ENCODE measurements at regions not wholly inside any gene's neighbourhood (a gene's known extent, or its start where the extent isn't known, plus 50 kb on each side); places are given as distances from the start of the nearest gene placed in this dataset.

DNA sequence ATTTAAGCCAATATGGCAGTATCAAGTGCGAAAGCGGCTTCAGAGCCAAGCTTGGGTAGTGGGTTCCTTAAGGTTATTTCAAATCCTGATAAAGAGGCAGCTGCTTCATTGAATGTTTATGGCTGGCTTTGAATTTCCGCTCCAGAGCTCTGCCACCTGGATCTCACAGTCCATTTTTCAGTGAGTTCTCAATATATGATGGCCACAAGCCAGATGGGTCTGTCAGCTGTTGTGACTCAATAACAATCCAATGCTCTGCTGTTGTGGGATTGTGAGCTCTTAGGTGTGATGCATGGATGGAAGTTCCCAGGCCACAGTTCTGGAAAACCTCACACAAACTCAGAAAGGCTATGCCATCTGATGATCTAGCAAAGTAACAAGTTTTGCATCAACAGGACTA, 743.8 kb upstream of the LRRN3 start:
- no peaks in the 10 kb centered on the region for H4K20me1 ChIP-seq (ENCODE audit: insufficient read depth, low read length)
- no peak overlapping the region for H3K4me2 ChIP-seq (replicated peaks; ENCODE audit: extremely low read depth, low read length, poor library complexity, severe bottlenecking)
- Mint-ChIP-seq H3K27me3 (ENCODE audit: low read depth in 3 of 3) (no peaks in the 10 kb centered on the region), H3K27ac (no peak overlapping the region), H3K4me3 (no peak overlapping the region), H3K9me3 (peaks cover 0 to 10% (median 7%) of the 10 kb centered on the region in 7 donors), H3K36me3 (no peaks in the 10 kb centered on the region), H3K4me1 (no peaks in the 10 kb centered on the region)
- no peak overlapping the region for H3K4me3 ChIP-seq (replicated peaks in 1 of 3; ENCODE audit: low read depth in 2 of 3, low read length in 3 of 3)
- H3K4me1 ChIP-seq (ENCODE audit: control insufficient read depth in 1 of 2, insufficient read depth in 2 of 2, low read length in 2 of 2) = no peaks in the 10 kb centered on the region
- DNase-seq = no peak
- TF ChIP-seq, protein P1, sequence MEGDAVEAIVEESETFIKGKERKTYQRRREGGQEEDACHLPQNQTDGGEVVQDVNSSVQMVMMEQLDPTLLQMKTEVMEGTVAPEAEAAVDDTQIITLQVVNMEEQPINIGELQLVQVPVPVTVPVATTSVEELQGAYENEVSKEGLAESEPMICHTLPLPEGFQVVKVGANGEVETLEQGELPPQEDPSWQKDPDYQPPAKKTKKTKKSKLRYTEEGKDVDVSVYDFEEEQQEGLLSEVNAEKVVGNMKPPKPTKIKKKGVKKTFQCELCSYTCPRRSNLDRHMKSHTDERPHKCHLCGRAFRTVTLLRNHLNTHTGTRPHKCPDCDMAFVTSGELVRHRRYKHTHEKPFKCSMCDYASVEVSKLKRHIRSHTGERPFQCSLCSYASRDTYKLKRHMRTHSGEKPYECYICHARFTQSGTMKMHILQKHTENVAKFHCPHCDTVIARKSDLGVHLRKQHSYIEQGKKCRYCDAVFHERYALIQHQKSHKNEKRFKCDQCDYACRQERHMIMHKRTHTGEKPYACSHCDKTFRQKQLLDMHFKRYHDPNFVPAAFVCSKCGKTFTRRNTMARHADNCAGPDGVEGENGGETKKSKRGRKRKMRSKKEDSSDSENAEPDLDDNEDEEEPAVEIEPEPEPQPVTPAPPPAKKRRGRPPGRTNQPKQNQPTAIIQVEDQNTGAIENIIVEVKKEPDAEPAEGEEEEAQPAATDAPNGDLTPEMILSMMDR (IDR thresholded peaks at IDR 0.05) = no peak
- 100% methylated on average over 2 of the region's 3 CpGs for WGBS (ENCODE audit: insufficient coverage)
- no peaks in the 10 kb centered on the region for H3K79me2 ChIP-seq (ENCODE audit: insufficient read depth, low read length)
- no peaks in the 10 kb centered on the region for H3K27me3 ChIP-seq (ENCODE audit: control insufficient read depth in 2 of 2, insufficient read depth in 2 of 2, low read length in 2 of 2)
- H2AFZ ChIP-seq (ENCODE audit: insufficient read depth, low read depth, low read length, poor library complexity, severe bottlenecking) = no peak overlapping the region
- no peaks in the 10 kb centered on the region for H3K36me3 ChIP-seq (replicated peaks in 1 of 2; ENCODE audit: control insufficient read depth in 1 of 2, insufficient read depth in 2 of 2, low read length in 2 of 2)
- intact Hi-C loops (cut with micrococcal nuclease) = loop anchor here in 1 of 2 donors (10.0 kb wide), 1 partner anchor 58 kb away; no protein-coding TSS in a partner anchor
- no peak overlapping the region for H3K9ac ChIP-seq (ENCODE audit: insufficient read depth, low read length, poor library complexity, severe bottlenecking)
- peaks cover 0 to 7% of the 10 kb centered on the region in 2 donors for H3K9me3 ChIP-seq (replicated peaks in 1 of 2; ENCODE audit: control insufficient read depth in 1 of 2, insufficient read depth in 1 of 2, low read length in 2 of 2)
- no peak overlapping the region for H3K27ac ChIP-seq (ENCODE audit: low read depth in 1 of 2, low read length in 2 of 2)

DNA sequence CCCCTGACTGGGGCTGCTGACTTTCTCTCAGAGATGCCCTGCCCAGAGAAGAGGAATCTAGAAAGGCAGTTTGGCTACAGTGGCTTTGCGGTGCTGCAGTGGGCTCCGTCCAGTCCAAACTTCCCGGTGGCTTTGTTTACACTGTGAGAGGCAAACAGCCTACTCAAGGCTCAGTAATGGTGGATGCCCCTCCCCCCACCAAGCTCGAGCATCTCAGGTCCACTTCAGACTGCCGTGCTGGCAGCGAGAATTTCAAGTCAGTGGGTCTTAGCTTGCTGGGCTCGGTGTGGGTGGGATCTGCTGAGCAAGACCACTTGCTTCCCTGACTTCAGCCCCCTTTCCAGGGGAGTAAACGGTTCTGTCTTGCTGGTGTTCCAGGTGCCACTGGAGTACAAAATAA, 734.5 kb upstream of the LRRN3 start:
- Histone ChIP-seq H3K9me3 (replicated peaks in 1 of 2; ENCODE audit: control insufficient read depth in 1 of 2, insufficient read depth in 1 of 2, low read length in 2 of 2) (peaks cover 11 to 12% of the 10 kb centered on the region in 2 donors), H4K20me1 (ENCODE audit: insufficient read depth, low read length) (no peaks in the 10 kb centered on the region), H2AFZ (ENCODE audit: insufficient read depth, low read depth, low read length, poor library complexity, severe bottlenecking) (no peak overlapping the region), H3K36me3 (replicated peaks in 1 of 2; ENCODE audit: control insufficient read depth in 1 of 2, insufficient read depth in 2 of 2, low read length in 2 of 2) (no peaks in the 10 kb centered on the region), H3K27ac (ENCODE audit: low read depth in 1 of 2, low read length in 2 of 2) (no peak overlapping the region), H3K4me3 (replicated peaks in 1 of 3; ENCODE audit: low read depth in 2 of 3, low read length in 3 of 3) (no peak overlapping the region), H3K4me1 (ENCODE audit: control insufficient read depth in 1 of 2, insufficient read depth in 2 of 2, low read length in 2 of 2) (no peaks in the 10 kb centered on the region), H3K4me2 (replicated peaks; ENCODE audit: extremely low read depth, low read length, poor library complexity, severe bottlenecking) (no peak overlapping the region), H3K27me3 (ENCODE audit: control insufficient read depth in 2 of 2, insufficient read depth in 2 of 2, low read length in 2 of 2) (no peaks in the 10 kb centered on the region), H3K79me2 (ENCODE audit: insufficient read depth, low read length) (no peaks in the 10 kb centered on the region), H3K9ac (ENCODE audit: insufficient read depth, low read length, poor library complexity, severe bottlenecking) (no peak overlapping the region)
- intact Hi-C loops (cut with micrococcal nuclease) = no loop called here
- Mint-ChIP-seq H3K27ac (no peak overlapping the region), H3K36me3 (no peaks in the 10 kb centered on the region), H3K27me3 (ENCODE audit: low read depth in 3 of 3) (no peaks in the 10 kb centered on the region), H3K4me3 (no peak overlapping the region), H3K4me1 (no peaks in the 10 kb centered on the region), H3K9me3 (peaks cover 3 to 24% (median 7%) of the 10 kb centered on the region in 7 donors)
- WGBS (ENCODE audit: insufficient coverage) = 90% methylated on average over 8 of the region's 8 CpGs
- DNase-seq = no peak
- TF ChIP-seq, protein P1 (IDR thresholded peaks at IDR 0.05) = no peak
